ENCODE measurements at regions not wholly inside any gene's neighbourhood (a gene's known extent, or its start where the extent isn't known, plus 50 kb on each side); places are given as distances from the start of the nearest gene placed in this dataset.

- TF ChIP-seq SMARCC2 (IDR thresholded peaks at IDR 0.05; ENCODE audit: low read depth) (no peak), XRCC5 (IDR thresholded peaks at IDR 0.05; ENCODE audit: low read depth, low read length) (no peak), BRD9 (IDR thresholded peaks at IDR 0.05; ENCODE audit: low read depth, partially characterized antibody) (no peak), CEBPB (tag; IDR thresholded peaks at IDR 0.05) (no peak), ZNF133 (CRISPR knock-in tag; IDR thresholded peaks at IDR 0.05) (no peak), ZKSCAN8 (CRISPR knock-in tag; IDR thresholded peaks at IDR 0.05) (no peak), KAT7 (CRISPR knock-in tag; IDR thresholded peaks at IDR 0.05; ENCODE audit: borderline replicate concordance) (no peak)
- TF ChIP-seq, protein P1, sequence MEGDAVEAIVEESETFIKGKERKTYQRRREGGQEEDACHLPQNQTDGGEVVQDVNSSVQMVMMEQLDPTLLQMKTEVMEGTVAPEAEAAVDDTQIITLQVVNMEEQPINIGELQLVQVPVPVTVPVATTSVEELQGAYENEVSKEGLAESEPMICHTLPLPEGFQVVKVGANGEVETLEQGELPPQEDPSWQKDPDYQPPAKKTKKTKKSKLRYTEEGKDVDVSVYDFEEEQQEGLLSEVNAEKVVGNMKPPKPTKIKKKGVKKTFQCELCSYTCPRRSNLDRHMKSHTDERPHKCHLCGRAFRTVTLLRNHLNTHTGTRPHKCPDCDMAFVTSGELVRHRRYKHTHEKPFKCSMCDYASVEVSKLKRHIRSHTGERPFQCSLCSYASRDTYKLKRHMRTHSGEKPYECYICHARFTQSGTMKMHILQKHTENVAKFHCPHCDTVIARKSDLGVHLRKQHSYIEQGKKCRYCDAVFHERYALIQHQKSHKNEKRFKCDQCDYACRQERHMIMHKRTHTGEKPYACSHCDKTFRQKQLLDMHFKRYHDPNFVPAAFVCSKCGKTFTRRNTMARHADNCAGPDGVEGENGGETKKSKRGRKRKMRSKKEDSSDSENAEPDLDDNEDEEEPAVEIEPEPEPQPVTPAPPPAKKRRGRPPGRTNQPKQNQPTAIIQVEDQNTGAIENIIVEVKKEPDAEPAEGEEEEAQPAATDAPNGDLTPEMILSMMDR (IDR thresholded peaks at IDR 0.05 in 2 of 3, conservative IDR thresholded peaks at IDR 0.05 in 1 of 3; ENCODE audit: insufficient read depth in 2 of 3, low read depth in 1 of 3, low read length in 3 of 3) = no peak
These were observed 154.8 kb upstream of the TTC14 start for GRCh38 chr3:180447136-180447535.
